ENCODE measurements at regions not wholly inside any gene's neighbourhood (a gene's known extent, or its start where the extent isn't known, plus 50 kb on each side); places are given as distances from the start of the nearest gene placed in this dataset.

- no peak overlapping the region for H3K27ac ChIP-seq (ENCODE audit: insufficient read depth, low read length, poor library complexity, severe bottlenecking)
- H3K4me1 ChIP-seq (ENCODE audit: control insufficient read depth, insufficient read depth, low read length, poor library complexity, severe bottlenecking): no peaks in the 10 kb centered on the region
- peaks cover 0 to 3% (median 1%) of the 10 kb centered on the region in 7 donors for H3K9me3 Mint-ChIP-seq
- H3K36me3 ChIP-seq (ENCODE audit: control insufficient read depth, insufficient read depth, low read length): no peaks in the 10 kb centered on the region
- H3K4me1 Mint-ChIP-seq: no peaks in the 10 kb centered on the region
- no peaks in the 10 kb centered on the region for H3K9me3 ChIP-seq (ENCODE audit: control insufficient read depth in 2 of 2, low read length in 2 of 2)
- no peaks in the 10 kb centered on the region for H3K27me3 Mint-ChIP-seq
- no peak overlapping the region for H3K4me3 Mint-ChIP-seq
- no peak overlapping the region for H3K27ac Mint-ChIP-seq
- H3K4me3 ChIP-seq (ENCODE audit: low read depth, low read length): no peak overlapping the region
- H3K27me3 ChIP-seq (ENCODE audit: control insufficient read depth, insufficient read depth, low read length): no peaks in the 10 kb centered on the region
- no peaks in the 10 kb centered on the region for H3K36me3 Mint-ChIP-seq
- no peak for DNase-seq
- no peak for ATAC-seq (ENCODE audit: low read depth in 2 of 2)
Observed at GRCh38 chr22:47544696-47545095, 782.2 kb downstream of the TBC1D22A start.

GRCh38 chr22:47543447-47543846 lies 781.0 kb downstream of the TBC1D22A start:
- H3K27me3 Mint-ChIP-seq: no peaks in the 10 kb centered on the region
- ATAC-seq (ENCODE audit: low read depth in 2 of 2): no peak

GRCh38 chr22:47540011-47540410 lies 777.6 kb downstream of the TBC1D22A start:
- Mint-ChIP-seq H3K27ac (no peak overlapping the region), H3K4me1 (no peaks in the 10 kb centered on the region), H3K27me3 (no peaks in the 10 kb centered on the region), H3K9me3 (peaks cover 0 to 5% (median 0%) of the 10 kb centered on the region in 7 donors), H3K4me3 (no peak overlapping the region), H3K36me3 (no peaks in the 10 kb centered on the region)
- H3K27ac ChIP-seq (ENCODE audit: insufficient read depth, low read length, poor library complexity, severe bottlenecking): no peak overlapping the region
- H3K27me3 ChIP-seq (ENCODE audit: control insufficient read depth, insufficient read depth, low read length): no peaks in the 10 kb centered on the region
- ATAC-seq (ENCODE audit: low read depth in 2 of 2) (no peak), DNase-seq (no peak)
- H3K36me3 ChIP-seq (ENCODE audit: control insufficient read depth, insufficient read depth, low read length): no peaks in the 10 kb centered on the region
- no peak overlapping the region for H3K4me3 ChIP-seq (ENCODE audit: low read depth, low read length)
- H3K9me3 ChIP-seq (ENCODE audit: control insufficient read depth in 2 of 2, low read length in 2 of 2): no peaks in the 10 kb centered on the region
- no peaks in the 10 kb centered on the region for H3K4me1 ChIP-seq (ENCODE audit: control insufficient read depth, insufficient read depth, low read length, poor library complexity, severe bottlenecking)

More at GRCh38 chr22:47543447-47543846, 781.0 kb downstream of the TBC1D22A start:
- Mint-ChIP-seq H3K4me1 (no peaks in the 10 kb centered on the region), H3K27ac (no peak overlapping the region), H3K4me3 (peak overlapping the region in 1 of 4 donors; percentile 58), H3K36me3 (no peaks in the 10 kb centered on the region), H3K9me3 (peaks cover 0 to 3% (median 0%) of the 10 kb centered on the region in 7 donors)
- H3K27me3 ChIP-seq (ENCODE audit: control insufficient read depth, insufficient read depth, low read length): no peaks in the 10 kb centered on the region
- no peaks in the 10 kb centered on the region for H3K9me3 ChIP-seq (ENCODE audit: control insufficient read depth in 2 of 2, low read length in 2 of 2)
- DNase-seq: no peak
- H3K4me3 ChIP-seq (ENCODE audit: low read depth, low read length): no peak overlapping the region
- no peaks in the 10 kb centered on the region for H3K4me1 ChIP-seq (ENCODE audit: control insufficient read depth, insufficient read depth, low read length, poor library complexity, severe bottlenecking)
- no peak overlapping the region for H3K27ac ChIP-seq (ENCODE audit: insufficient read depth, low read length, poor library complexity, severe bottlenecking)
- H3K36me3 ChIP-seq (ENCODE audit: control insufficient read depth, insufficient read depth, low read length): no peaks in the 10 kb centered on the region

GRCh38 chr22:47539374-47539773 lies 776.9 kb downstream of the TBC1D22A start:
- H3K4me1 ChIP-seq (ENCODE audit: control insufficient read depth, insufficient read depth, low read length, poor library complexity, severe bottlenecking): no peaks in the 10 kb centered on the region
- H3K27ac ChIP-seq (ENCODE audit: insufficient read depth, low read length, poor library complexity, severe bottlenecking): no peak overlapping the region
- no peak for ATAC-seq (ENCODE audit: low read depth in 2 of 2)
- Mint-ChIP-seq H3K4me1 (no peaks in the 10 kb centered on the region), H3K36me3 (no peaks in the 10 kb centered on the region), H3K27me3 (no peaks in the 10 kb centered on the region), H3K9me3 (peaks cover 0 to 5% (median 0%) of the 10 kb centered on the region in 7 donors), H3K4me3 (no peak overlapping the region), H3K27ac (no peak overlapping the region)
- no peaks in the 10 kb centered on the region for H3K9me3 ChIP-seq (ENCODE audit: control insufficient read depth in 2 of 2, low read length in 2 of 2)
- no peaks in the 10 kb centered on the region for H3K27me3 ChIP-seq (ENCODE audit: control insufficient read depth, insufficient read depth, low read length)
- no peak overlapping the region for H3K4me3 ChIP-seq (ENCODE audit: low read depth, low read length)
- H3K36me3 ChIP-seq (ENCODE audit: control insufficient read depth, insufficient read depth, low read length): no peaks in the 10 kb centered on the region
- DNase-seq: no peak

- no peaks in the 10 kb centered on the region for H3K27me3 Mint-ChIP-seq
- no peak overlapping the region for H3K4me3 Mint-ChIP-seq
- no peak overlapping the region for H3K4me3 ChIP-seq (ENCODE audit: low read depth, low read length)
- H3K27ac Mint-ChIP-seq: no peak overlapping the region
- no peaks in the 10 kb centered on the region for H3K36me3 ChIP-seq (ENCODE audit: control insufficient read depth, insufficient read depth, low read length)
- H3K9me3 ChIP-seq (ENCODE audit: control insufficient read depth in 2 of 2, low read length in 2 of 2): no peaks in the 10 kb centered on the region
- H3K27ac ChIP-seq (ENCODE audit: insufficient read depth, low read length, poor library complexity, severe bottlenecking): no peak overlapping the region
- H3K36me3 Mint-ChIP-seq: no peaks in the 10 kb centered on the region
- H3K4me1 Mint-ChIP-seq: no peaks in the 10 kb centered on the region
- no peak for ATAC-seq (ENCODE audit: low read depth in 2 of 2)
- H3K27me3 ChIP-seq (ENCODE audit: control insufficient read depth, insufficient read depth, low read length): no peaks in the 10 kb centered on the region
- DNase-seq: no peak
- peaks cover 0 to 5% (median 1%) of the 10 kb centered on the region in 7 donors for H3K9me3 Mint-ChIP-seq
- H3K4me1 ChIP-seq (ENCODE audit: control insufficient read depth, insufficient read depth, low read length, poor library complexity, severe bottlenecking): no peaks in the 10 kb centered on the region
Observed at GRCh38 chr22:47535681-47536080, 773.2 kb downstream of the TBC1D22A start.

- no peak overlapping the region for H3K4me3 ChIP-seq (ENCODE audit: low read depth, low read length)
- no peaks in the 10 kb centered on the region for H3K27me3 ChIP-seq (ENCODE audit: control insufficient read depth, insufficient read depth, low read length)
- DNase-seq (no peak), ATAC-seq (ENCODE audit: low read depth in 2 of 2) (no peak)
- no peak overlapping the region for H3K27ac Mint-ChIP-seq
- H3K36me3 ChIP-seq (ENCODE audit: control insufficient read depth, insufficient read depth, low read length): no peaks in the 10 kb centered on the region
- no peaks in the 10 kb centered on the region for H3K36me3 Mint-ChIP-seq
- H3K27ac ChIP-seq (ENCODE audit: insufficient read depth, low read length, poor library complexity, severe bottlenecking): no peak overlapping the region
- H3K9me3 Mint-ChIP-seq: peaks cover 0 to 5% (median 1%) of the 10 kb centered on the region in 7 donors
- H3K27me3 Mint-ChIP-seq: no peaks in the 10 kb centered on the region
- H3K4me1 Mint-ChIP-seq: no peaks in the 10 kb centered on the region
- no peaks in the 10 kb centered on the region for H3K9me3 ChIP-seq (ENCODE audit: control insufficient read depth in 2 of 2, low read length in 2 of 2)
- H3K4me1 ChIP-seq (ENCODE audit: control insufficient read depth, insufficient read depth, low read length, poor library complexity, severe bottlenecking): no peaks in the 10 kb centered on the region
- H3K4me3 Mint-ChIP-seq: no peak overlapping the region
Observed at GRCh38 chr22:47534804-47535410, 772.5 kb downstream of the TBC1D22A start.

- no peak overlapping the region for H3K4me3 Mint-ChIP-seq
- Histone ChIP-seq H3K4me3 (ENCODE audit: low read depth, low read length) (no peak overlapping the region), H3K4me1 (ENCODE audit: control insufficient read depth, insufficient read depth, low read length, poor library complexity, severe bottlenecking) (no peaks in the 10 kb centered on the region), H3K36me3 (ENCODE audit: control insufficient read depth, insufficient read depth, low read length) (no peaks in the 10 kb centered on the region), H3K27me3 (ENCODE audit: control insufficient read depth, insufficient read depth, low read length) (no peaks in the 10 kb centered on the region), H3K9me3 (ENCODE audit: control insufficient read depth in 2 of 2, low read length in 2 of 2) (no peaks in the 10 kb centered on the region), H3K27ac (ENCODE audit: insufficient read depth, low read length, poor library complexity, severe bottlenecking) (no peak overlapping the region)
- ATAC-seq (ENCODE audit: low read depth in 2 of 2) (no peak), DNase-seq (no peak)
- no peaks in the 10 kb centered on the region for H3K27me3 Mint-ChIP-seq
- peaks cover 0 to 5% (median 1%) of the 10 kb centered on the region in 7 donors for H3K9me3 Mint-ChIP-seq
- H3K4me1 Mint-ChIP-seq: no peaks in the 10 kb centered on the region
- no peaks in the 10 kb centered on the region for H3K36me3 Mint-ChIP-seq
- no peak overlapping the region for H3K27ac Mint-ChIP-seq
Observed at GRCh38 chr22:47533961-47534803, 771.7 kb downstream of the TBC1D22A start.

GRCh38 chr22:47517062-47517461 lies 754.6 kb downstream of the TBC1D22A start:
- Mint-ChIP-seq H3K36me3 (no peaks in the 10 kb centered on the region), H3K27ac (no peak overlapping the region), H3K27me3 (no peaks in the 10 kb centered on the region), H3K9me3 (peaks cover 0 to 3% (median 0%) of the 10 kb centered on the region in 7 donors), H3K4me3 (no peak overlapping the region), H3K4me1 (no peaks in the 10 kb centered on the region)
- no peak overlapping the region for H3K27ac ChIP-seq (ENCODE audit: insufficient read depth, low read length, poor library complexity, severe bottlenecking)
- DNase-seq (no peak), ATAC-seq (ENCODE audit: low read depth in 2 of 2) (no peak)
- H3K9me3 ChIP-seq (ENCODE audit: control insufficient read depth in 2 of 2, low read length in 2 of 2): no peaks in the 10 kb centered on the region
- no peaks in the 10 kb centered on the region for H3K36me3 ChIP-seq (ENCODE audit: control insufficient read depth, insufficient read depth, low read length)
- H3K4me3 ChIP-seq (ENCODE audit: low read depth, low read length): no peak overlapping the region
- no peaks in the 10 kb centered on the region for H3K27me3 ChIP-seq (ENCODE audit: control insufficient read depth, insufficient read depth, low read length)
- H3K4me1 ChIP-seq (ENCODE audit: control insufficient read depth, insufficient read depth, low read length, poor library complexity, severe bottlenecking): no peaks in the 10 kb centered on the region
